ENCODE measurements at regions not wholly inside any gene's neighbourhood (a gene's known extent, or its start where the extent isn't known, plus 50 kb on each side); places are given as distances from the start of the nearest gene placed in this dataset.

DNA sequence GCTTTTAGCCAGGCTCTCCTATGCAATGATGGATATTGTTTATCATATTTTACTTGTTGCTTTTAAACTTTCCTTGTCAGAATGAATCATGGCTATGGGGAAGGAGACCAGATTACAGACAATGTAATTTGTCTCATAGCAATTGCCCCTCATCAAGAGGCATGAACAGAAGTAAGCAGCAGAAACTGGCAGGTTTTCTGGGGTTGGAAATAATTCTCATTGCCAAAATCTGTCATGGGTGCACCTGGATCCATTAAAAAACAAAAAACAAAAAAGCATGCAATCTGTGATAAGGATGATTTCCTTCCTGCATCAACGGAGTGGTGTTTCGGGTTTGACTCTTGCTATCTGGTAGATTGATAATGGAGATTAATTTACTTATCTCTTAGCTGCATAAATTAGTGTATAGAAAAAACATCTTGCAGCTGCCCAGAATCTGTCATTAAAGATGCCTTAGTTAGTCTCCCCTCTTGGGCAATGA is 419.6 kb downstream of the SOX11 start:
- Histone ChIP-seq H3K27me3 (ENCODE audit: insufficient read depth, low read length) (no peaks in the 10 kb centered on the region), H4K8ac (replicated peaks; ENCODE audit: insufficient read length, low read depth, low read length) (no peak overlapping the region), H3K4ac (ENCODE audit: low read depth, low read length) (no peak overlapping the region), H3K9ac (ENCODE audit: extremely low read depth, insufficient read length, low read length) (no peak overlapping the region), H3K4me2 (ENCODE audit: insufficient read depth, insufficient read length, low read length) (no peak overlapping the region), H3K27ac (ENCODE audit: insufficient read length, low read depth, low read length) (no peak overlapping the region), H3K23ac (ENCODE audit: insufficient read length, low read depth, low read length) (no peak overlapping the region), H2BK120ac (ENCODE audit: low read depth, low read length, poor library complexity, severe bottlenecking) (no peak overlapping the region), H3K18ac (ENCODE audit: insufficient read length, low read depth, low read length) (no peak overlapping the region), H3K4me1 (ENCODE audit: insufficient read depth, low read length) (no peaks in the 10 kb centered on the region), H3K79me2 (ENCODE audit: insufficient read depth, low read length) (no peaks in the 10 kb centered on the region), H2BK12ac (ENCODE audit: insufficient read length, low read depth, low read length) (no peak overlapping the region), H2BK5ac (ENCODE audit: insufficient read length, low read length) (no peak overlapping the region), H2BK15ac (ENCODE audit: low read depth, low read length) (no peak overlapping the region), H3K79me1 (ENCODE audit: insufficient read depth, low read depth, low read length, poor library complexity, severe bottlenecking) (no peaks in the 10 kb centered on the region), H3K14ac (ENCODE audit: insufficient read depth, low read length) (no peak overlapping the region), H3T11ph (ENCODE audit: low read length) (no peak overlapping the region), H2AFZ (ENCODE audit: low read length) (no peak overlapping the region), H2AK5ac (ENCODE audit: insufficient read length, low read length) (no peak overlapping the region), H4K20me1 (ENCODE audit: control insufficient read depth, insufficient read depth, insufficient read length) (no peaks in the 10 kb centered on the region), H3K9me3 (ENCODE audit: control insufficient read depth, low read depth, low read length) (no peaks in the 10 kb centered on the region), H4K5ac (ENCODE audit: insufficient read length, low read depth, low read length) (no peak overlapping the region), H3K56ac (ENCODE audit: insufficient read length, low read depth, low read length) (no peak overlapping the region), H2BK20ac (ENCODE audit: low read depth, low read length, poor library complexity, severe bottlenecking) (no peak overlapping the region), H3K23me2 (ENCODE audit: insufficient read length, low read depth, low read length, poor library complexity, severe bottlenecking) (no peaks in the 10 kb centered on the region), H4K91ac (ENCODE audit: insufficient read length, low read depth, low read length) (no peak overlapping the region)
- Mint-ChIP-seq H3K4me1 (peaks cover 8 to 9% of the 10 kb centered on the region in 2 experiments), H3K27me3 (ENCODE audit: low read depth) (no peaks in the 10 kb centered on the region), H3K4me3 (no peak overlapping the region), H3K27ac (no peak overlapping the region), H3K36me3 (ENCODE audit: insufficient read depth in 1 of 3, low read depth in 3 of 3) (no peaks in the 10 kb centered on the region), H3K9me3 (no peaks in the 10 kb centered on the region)
- no peak for TF ChIP-seq CTCF (conservative IDR thresholded peaks at IDR 0.05)
- WGBS (ENCODE audit: extremely low coverage, insufficient read length, low lambda C conversion rate): no CpG with 5 or more reads among the region's 2 CpGs
- no peak for DNase-seq

All from H9 (cell line).